ENCODE measurements at regions not wholly inside any gene's neighbourhood (a gene's known extent, or its start where the extent isn't known, plus 50 kb on each side); places are given as distances from the start of the nearest gene placed in this dataset.

DNA sequence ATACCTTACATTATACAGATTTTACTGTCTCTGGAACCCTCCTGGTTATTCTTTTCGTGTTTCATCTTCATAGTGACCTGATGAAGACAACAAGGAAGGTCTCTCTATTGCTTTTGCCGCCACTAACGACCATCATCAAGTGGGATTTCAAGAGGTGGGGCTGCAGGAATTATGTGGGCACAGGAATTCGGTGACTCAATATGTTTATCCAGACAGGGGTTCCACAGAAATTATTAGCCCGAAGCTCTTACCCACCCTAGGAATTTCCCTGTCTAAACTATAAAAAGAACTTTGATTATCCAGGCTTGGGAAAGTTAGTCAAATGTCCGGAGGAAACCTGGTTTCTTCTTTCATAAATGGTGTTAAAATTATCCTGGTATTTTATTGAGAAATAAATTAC, 566.8 kb upstream of the TENM4 start:
- TF ChIP-seq ZNF274 (IDR thresholded peaks at IDR 0.05; ENCODE audit: low read depth, low read length) (no peak), YY1 (IDR thresholded peaks at IDR 0.05; ENCODE audit: insufficient read depth, insufficient read length) (no peak), SUZ12 (IDR thresholded peaks at IDR 0.05; ENCODE audit: extremely low read depth, insufficient read depth, insufficient read length) (no peak)
